AG04449 (cell line): ENCODE measurements at regions not wholly inside any gene's neighbourhood (a gene's known extent, or its start where the extent isn't known, plus 50 kb on each side); places are given as distances from the start of the nearest gene placed in this dataset.

Source experiments
- CTCF ChIA-PET: fragments of 350-600 bp; formaldehyde crosslinking; extraction: SDS; loops from one replicate; lab custom pipeline; 2021; ENCODE audit warnings: antibody characterized with exemption; lab: Yijun Ruan, JAX
- POLR2A ChIA-PET: fragments of 400-600, 350-600 bp; formaldehyde crosslinking; extraction: SDS; loops from one replicate; lab custom pipeline; 2020; ENCODE audit warnings: antibody characterized with exemption, inconsistent platforms; lab: Yijun Ruan, JAX
- DNase-seq: peaks from one replicate; pipeline ENCODE4 v3.0.0-alpha.2; 2010; ENCODE audit warnings: low read depth, low spot score
- H3K4me3 ChIP-seq: 2 replicates; pipeline ENCODE4 v1.5.1; 2011; ENCODE audit warnings: low read depth, mild to moderate bottlenecking, control low read depth, low read length
- TF ChIP-seq, protein P1 (sequence below): IDR thresholded peaks from one replicate; pipeline ENCODE4 v1.5.1; 2011; ENCODE audit warnings: mild to moderate bottlenecking, moderate library complexity, low read length, control low read depth, inconsistent platforms; ENCODE audit not compliant: insufficient read depth; ENCODE audit errors: missing control alignments

DNA sequence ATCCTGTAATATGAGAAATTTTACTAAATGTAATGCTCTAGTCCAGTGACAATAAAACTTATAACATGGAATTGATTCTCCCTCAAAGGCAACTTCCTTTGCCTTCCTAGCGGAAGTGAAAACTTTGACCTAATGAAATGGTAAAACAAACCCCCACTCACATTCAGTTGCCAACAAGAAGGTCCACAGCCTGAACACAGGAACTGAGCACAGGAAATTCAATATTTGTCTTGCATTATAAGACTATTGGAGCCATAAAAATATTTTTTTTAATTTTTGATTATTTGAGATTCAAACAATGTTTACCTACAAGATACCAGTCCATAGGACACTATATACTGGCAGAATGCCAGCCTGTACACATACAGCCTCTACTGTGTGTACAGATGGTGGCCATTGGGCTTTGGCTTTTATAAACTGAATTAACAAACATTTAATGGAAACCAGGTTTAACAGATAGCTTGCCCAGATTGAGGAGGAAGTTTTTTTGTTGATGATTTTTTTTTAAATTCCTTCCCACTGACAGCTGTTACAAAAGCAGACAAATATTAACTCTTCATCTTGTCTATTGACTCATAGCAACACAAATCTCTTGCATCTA is 481.5 kb upstream of the JAG1 start:
- no peak overlapping the region for H3K4me3 ChIP-seq
- ChIA-PET CTCF (no interaction called here), POLR2A (no interaction called here)
- no peak for DNase-seq
- TF ChIP-seq, protein P1, sequence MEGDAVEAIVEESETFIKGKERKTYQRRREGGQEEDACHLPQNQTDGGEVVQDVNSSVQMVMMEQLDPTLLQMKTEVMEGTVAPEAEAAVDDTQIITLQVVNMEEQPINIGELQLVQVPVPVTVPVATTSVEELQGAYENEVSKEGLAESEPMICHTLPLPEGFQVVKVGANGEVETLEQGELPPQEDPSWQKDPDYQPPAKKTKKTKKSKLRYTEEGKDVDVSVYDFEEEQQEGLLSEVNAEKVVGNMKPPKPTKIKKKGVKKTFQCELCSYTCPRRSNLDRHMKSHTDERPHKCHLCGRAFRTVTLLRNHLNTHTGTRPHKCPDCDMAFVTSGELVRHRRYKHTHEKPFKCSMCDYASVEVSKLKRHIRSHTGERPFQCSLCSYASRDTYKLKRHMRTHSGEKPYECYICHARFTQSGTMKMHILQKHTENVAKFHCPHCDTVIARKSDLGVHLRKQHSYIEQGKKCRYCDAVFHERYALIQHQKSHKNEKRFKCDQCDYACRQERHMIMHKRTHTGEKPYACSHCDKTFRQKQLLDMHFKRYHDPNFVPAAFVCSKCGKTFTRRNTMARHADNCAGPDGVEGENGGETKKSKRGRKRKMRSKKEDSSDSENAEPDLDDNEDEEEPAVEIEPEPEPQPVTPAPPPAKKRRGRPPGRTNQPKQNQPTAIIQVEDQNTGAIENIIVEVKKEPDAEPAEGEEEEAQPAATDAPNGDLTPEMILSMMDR, result no peak

GRCh38 chr20:11156922-11157321 is 483.1 kb upstream of the JAG1 start:
- H3K4me3 ChIP-seq, result no peak overlapping the region
- CTCF ChIA-PET, result no interaction called here
- TF ChIP-seq, protein P1, result no peak
- POLR2A ChIA-PET, result no interaction called here
- no peak for DNase-seq

- TF ChIP-seq, protein P1, result no peak
- ChIA-PET POLR2A (no interaction called here), CTCF (no interaction called here)
- no peak overlapping the region for H3K4me3 ChIP-seq
- no peak for DNase-seq
Observed at GRCh38 chr20:11158146-11158545, 484.3 kb upstream of the JAG1 start.

GRCh38 chr20:11158589-11158988 is 484.8 kb upstream of the JAG1 start:
- ChIA-PET CTCF (no interaction called here), POLR2A (no interaction called here)
- DNase-seq, result no peak
- TF ChIP-seq, protein P1, result no peak
- H3K4me3 ChIP-seq, result no peak overlapping the region

- peak; percentile 78 for DNase-seq
- TF ChIP-seq, protein P1, result no peak
- no peak overlapping the region for H3K4me3 ChIP-seq
- ChIA-PET CTCF (interaction anchor here (0.6 kb wide), 1 partner anchor 604 kb away, joined by 4 read pairs; no protein-coding TSS in a partner anchor), POLR2A (no interaction called here)
Observed at GRCh38 chr20:11159728-11160127, 485.9 kb upstream of the JAG1 start.

GRCh38 chr20:11162026-11162775 is 488.4 kb upstream of the JAG1 start:
- ChIA-PET CTCF (interaction anchor here (0.7 to 1.3 kb wide), 3 partner anchors 9 to 33 kb away, joined by 3 read pairs; no protein-coding TSS in a partner anchor), POLR2A (no interaction called here)
- DNase-seq, result no peak
- TF ChIP-seq, protein P1, result no peak
- no peak overlapping the region for H3K4me3 ChIP-seq
